Skeletal muscle tissue (tissue), 3 donors: ENCODE measurements at regions not wholly inside any gene's neighbourhood (a gene's known extent, or its start where the extent isn't known, plus 50 kb on each side); places are given as distances from the start of the nearest gene placed in this dataset.
A peak's percentile ranks its signal among the peaks of the same experiment; 100 is the strongest.

Experiments
- H3K27ac ChIP-seq: one replicate; pipeline ENCODE4 v1.7.0; 2013; ENCODE audit warnings: mild to moderate bottlenecking, low read depth, low read length, inconsistent platforms
- H3K27me3 ChIP-seq, 3 donors: one replicate each; pipeline ENCODE4 v1.7.0; 2013; ENCODE audit warnings: low read length in 3 of 3; ENCODE audit not compliant: control insufficient read depth in 3 of 3, insufficient read depth in 3 of 3
- H3K36me3 ChIP-seq, 3 donors: one replicate each; pipeline ENCODE4 v1.7.0; 2013; ENCODE audit warnings: low read length in 3 of 3; ENCODE audit not compliant: control insufficient read depth in 3 of 3, insufficient read depth in 3 of 3
- H3K4me1 ChIP-seq, 3 donors: one replicate each; pipeline ENCODE4 v1.7.0; 2013; ENCODE audit warnings: low read length in 3 of 3, mild to moderate bottlenecking in 3 of 3; ENCODE audit not compliant: control insufficient read depth in 3 of 3, insufficient read depth in 3 of 3
- H3K4me3 ChIP-seq, 3 donors: one replicate each; pipeline ENCODE4 v1.7.0; 2013; ENCODE audit warnings: low read length in 3 of 3
- H3K9ac ChIP-seq, 3 donors: one replicate each; pipeline ENCODE4 v1.7.0; 2013; ENCODE audit warnings: low read length in 3 of 3, mild to moderate bottlenecking in 3 of 3, moderate library complexity in 2 of 3, low read depth in 1 of 3
- H3K9me3 ChIP-seq, 3 donors: one replicate each; pipeline ENCODE4 v1.7.0; 2013; ENCODE audit warnings: low read length in 3 of 3; ENCODE audit not compliant: control insufficient read depth in 3 of 3
- donor health status: Osteomylitis.

GRCh38 chr2:19036091-19036490 is 322.3 kb downstream of the OSR1 start:
- no peak overlapping the region for H3K27ac ChIP-seq

GRCh38 chr2:19035238-19035637 is 323.2 kb downstream of the OSR1 start:
- Histone ChIP-seq H3K9me3 (no peaks in the 10 kb centered on the region), H3K4me3 (no peak overlapping the region), H3K27me3 (no peaks in the 10 kb centered on the region), H3K4me1 (peaks cover 6 to 9% (median 7%) of the 10 kb centered on the region in 3 donors), H3K9ac (no peak overlapping the region), H3K36me3 (no peaks in the 10 kb centered on the region), H3K27ac (no peak overlapping the region)

More at GRCh38 chr2:19036091-19036490, 322.3 kb downstream of the OSR1 start:
- Histone ChIP-seq H3K4me1 (peaks cover 6 to 9% (median 7%) of the 10 kb centered on the region in 3 donors), H3K36me3 (no peaks in the 10 kb centered on the region), H3K4me3 (no peak overlapping the region), H3K9ac (no peak overlapping the region), H3K9me3 (no peaks in the 10 kb centered on the region), H3K27me3 (no peaks in the 10 kb centered on the region)

GRCh38 chr2:19033240-19033639 is 325.2 kb downstream of the OSR1 start:
- Histone ChIP-seq H3K4me3 (peak overlapping the region in 2 of 3 donors; percentile 29 to 36), H3K36me3 (no peaks in the 10 kb centered on the region), H3K9me3 (no peaks in the 10 kb centered on the region), H3K9ac (no peak overlapping the region), H3K4me1 (peaks cover 7 to 13% (median 10%) of the 10 kb centered on the region in 3 donors), H3K27ac (no peak overlapping the region), H3K27me3 (no peaks in the 10 kb centered on the region)

GRCh38 chr2:19031642-19032041 is 326.8 kb downstream of the OSR1 start:
- peaks cover 7 to 13% (median 10%) of the 10 kb centered on the region in 3 donors for H3K4me1 ChIP-seq
- H3K9me3 ChIP-seq = no peaks in the 10 kb centered on the region
- no peak overlapping the region for H3K27ac ChIP-seq
- H3K4me3 ChIP-seq = no peak overlapping the region
- no peaks in the 10 kb centered on the region for H3K36me3 ChIP-seq
- H3K27me3 ChIP-seq = no peaks in the 10 kb centered on the region
- H3K9ac ChIP-seq = no peak overlapping the region

GRCh38 chr2:19029655-19030054 is 328.8 kb downstream of the OSR1 start:
- Histone ChIP-seq H3K36me3 (no peaks in the 10 kb centered on the region), H3K9me3 (no peaks in the 10 kb centered on the region), H3K27ac (no peak overlapping the region), H3K27me3 (no peaks in the 10 kb centered on the region), H3K4me1 (peaks cover 7 to 13% (median 10%) of the 10 kb centered on the region in 3 donors), H3K9ac (no peak overlapping the region), H3K4me3 (no peak overlapping the region)

- peaks cover 7 to 13% (median 10%) of the 10 kb centered on the region in 3 donors for H3K4me1 ChIP-seq
Observed at GRCh38 chr2:19028587-19029375, 329.6 kb downstream of the OSR1 start.

GRCh38 chr2:19027626-19028025 is 330.8 kb downstream of the OSR1 start:
- Histone ChIP-seq H3K4me1 (peaks cover 0 to 5% (median 4%) of the 10 kb centered on the region in 3 donors), H3K27me3 (no peaks in the 10 kb centered on the region), H3K36me3 (no peaks in the 10 kb centered on the region), H3K9me3 (no peaks in the 10 kb centered on the region), H3K9ac (no peak overlapping the region), H3K27ac (no peak overlapping the region), H3K4me3 (no peak overlapping the region)

More at GRCh38 chr2:19028587-19029375, 329.6 kb downstream of the OSR1 start:
- no peaks in the 10 kb centered on the region for H3K9me3 ChIP-seq
- no peak overlapping the region for H3K9ac ChIP-seq
- no peaks in the 10 kb centered on the region for H3K36me3 ChIP-seq
- no peaks in the 10 kb centered on the region for H3K27me3 ChIP-seq
- H3K4me3 ChIP-seq = no peak overlapping the region
- H3K27ac ChIP-seq = no peak overlapping the region

- Histone ChIP-seq H3K36me3 (no peaks in the 10 kb centered on the region), H3K27me3 (no peaks in the 10 kb centered on the region), H3K4me3 (no peak overlapping the region), H3K27ac (no peak overlapping the region), H3K4me1 (peaks cover 0 to 5% (median 4%) of the 10 kb centered on the region in 3 donors), H3K9ac (no peak overlapping the region), H3K9me3 (no peaks in the 10 kb centered on the region)
Observed at GRCh38 chr2:19026261-19026660, 332.2 kb downstream of the OSR1 start.

- no peaks in the 10 kb centered on the region for H3K4me1 ChIP-seq
- no peaks in the 10 kb centered on the region for H3K27me3 ChIP-seq
- H3K9me3 ChIP-seq = no peaks in the 10 kb centered on the region
- H3K9ac ChIP-seq = no peak overlapping the region
- no peak overlapping the region for H3K27ac ChIP-seq
- H3K4me3 ChIP-seq = no peak overlapping the region
- H3K36me3 ChIP-seq = no peaks in the 10 kb centered on the region
Observed at GRCh38 chr2:19022334-19022733, 336.1 kb downstream of the OSR1 start.

- Histone ChIP-seq H3K27ac (no peak overlapping the region), H3K9ac (no peak overlapping the region), H3K27me3 (no peaks in the 10 kb centered on the region), H3K9me3 (no peaks in the 10 kb centered on the region), H3K4me1 (no peaks in the 10 kb centered on the region), H3K4me3 (no peak overlapping the region), H3K36me3 (no peaks in the 10 kb centered on the region)
Observed at GRCh38 chr2:19021721-19022120, 336.7 kb downstream of the OSR1 start.
